DND-41 (cell line): ENCODE measurements at regions not wholly inside any gene's neighbourhood (a gene's known extent, or its start where the extent isn't known, plus 50 kb on each side); places are given as distances from the start of the nearest gene placed in this dataset.

Experiments
- ATAC-seq: fragments of 200-7000 bp; cut with Tn5 transposase; 3 replicates; pipeline ENCODE4 v1.9.1; 2021; ENCODE audit warnings: low read depth; ENCODE audit not compliant: insufficient read depth
- DNase-seq: peaks from one replicate; pipeline ENCODE4 v3.0.0-alpha.2; 2020
- H2AFZ ChIP-seq: 2 replicates; pipeline ENCODE4 v1.6.0; 2012; ENCODE audit warnings: low read depth, low read length
- H3K27ac ChIP-seq: 2 replicates; pipeline ENCODE4 v1.5.1; 2012; ENCODE audit warnings: low read length, inconsistent platforms
- H3K27me3 ChIP-seq: fragments of 200-600 bp; sonication (generic); 2 replicates; pipeline ENCODE4 v1.6.0; 2012; ENCODE audit warnings: low read length, mild to moderate bottlenecking, inconsistent platforms; ENCODE audit not compliant: insufficient read depth, poor library complexity
- H3K36me3 ChIP-seq: 2 replicates; pipeline ENCODE4 v1.5.1; 2012; ENCODE audit warnings: low read length, inconsistent platforms; ENCODE audit not compliant: insufficient read depth
- H3K4me1 ChIP-seq: 2 replicates; pipeline ENCODE4 v1.5.1; 2012; ENCODE audit warnings: mild to moderate bottlenecking, low read length; ENCODE audit not compliant: insufficient read depth
- H3K4me2 ChIP-seq: 2 replicates; pipeline ENCODE4 v1.6.0; 2012; ENCODE audit warnings: mild to moderate bottlenecking, moderate library complexity, low read length, inconsistent platforms; ENCODE audit not compliant: insufficient read depth
- H3K4me3 ChIP-seq, 2 experiments: fragments of 200-600 bp in 1 of 2; shearing (Covaris generic) in 1 of 2; 2 replicates each; pipeline ENCODE4 v1.5.1; 2012 to 2016; ENCODE audit warnings: inconsistent platforms in 2 of 2, low read length in 2 of 2, mild to moderate bottlenecking in 2 of 2, low read depth in 1 of 2, moderate library complexity in 1 of 2
- H3K79me2 ChIP-seq: 2 replicates; pipeline ENCODE4 v1.6.0; 2012; ENCODE audit warnings: low read length, inconsistent platforms; ENCODE audit not compliant: insufficient read depth
- H3K9ac ChIP-seq: 2 replicates; pipeline ENCODE4 v1.6.0; 2012; ENCODE audit warnings: low read depth, mild to moderate bottlenecking, inconsistent platforms, low read length, moderate library complexity
- H3K9me3 ChIP-seq: 2 replicates; pipeline ENCODE4 v1.5.1; 2012; ENCODE audit warnings: low read length, moderate library complexity, mild to moderate bottlenecking, inconsistent platforms; ENCODE audit not compliant: insufficient read depth, severe bottlenecking
- H4K20me1 ChIP-seq: 2 replicates; pipeline ENCODE4 v1.6.0; 2012; ENCODE audit warnings: low read length; ENCODE audit not compliant: insufficient read depth
- CTCF ChIP-seq: IDR thresholded peaks from 2 replicates; pipeline ENCODE4 v1.5.1; 2012; ENCODE audit warnings: borderline replicate concordance, low read length, moderate library complexity, mild to moderate bottlenecking; ENCODE audit not compliant: poor library complexity, severe bottlenecking; ENCODE audit errors: extremely low read depth
- EZH2 ChIP-seq: IDR thresholded peaks from 3 replicates; pipeline ENCODE4 v1.6.1; 2012; ENCODE audit warnings: borderline replicate concordance, low read depth, mild to moderate bottlenecking, moderate library complexity, low read length, inconsistent platforms; ENCODE audit not compliant: severe bottlenecking

DNA sequence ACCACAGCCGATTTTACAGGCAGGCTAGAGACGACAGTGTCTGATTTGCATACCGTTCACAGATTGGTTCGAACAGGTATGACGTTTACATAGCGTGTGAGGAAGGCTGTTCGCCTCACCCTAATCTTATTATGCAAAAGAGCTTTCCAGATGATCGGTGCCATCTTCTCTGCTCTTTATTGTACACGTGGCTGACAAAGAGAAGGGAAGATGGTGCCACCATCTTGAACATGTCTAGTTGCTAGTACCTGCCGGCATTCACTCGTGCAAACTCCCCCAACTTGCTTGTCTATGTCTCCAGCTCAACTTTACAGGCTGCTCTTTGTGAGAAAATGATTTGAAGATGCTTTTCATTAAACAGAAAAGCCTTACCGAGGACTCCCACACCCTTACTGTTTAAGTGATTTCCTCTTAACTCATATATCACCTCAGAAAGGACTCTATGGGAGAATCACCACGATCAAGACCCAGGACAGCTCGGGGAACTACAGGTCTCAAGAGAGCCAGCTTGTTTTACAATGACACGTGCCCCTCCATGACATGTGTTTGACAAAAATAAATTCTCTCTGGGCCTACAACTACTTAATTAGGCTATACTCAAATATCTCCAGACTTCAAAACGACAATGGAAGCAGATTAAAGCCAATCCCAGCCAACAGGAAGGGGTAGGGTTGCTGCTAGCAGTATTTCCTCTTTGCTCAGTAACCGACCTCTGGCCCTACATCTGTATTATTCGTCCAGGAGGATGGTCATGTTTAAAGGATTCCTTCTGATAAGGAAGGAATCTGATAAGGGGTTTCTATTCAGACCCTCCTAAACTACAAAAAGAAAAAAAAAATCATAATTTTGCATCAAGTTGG, 480.6 kb downstream of the TMEM114 start:
- no peaks in the 10 kb centered on the region for H4K20me1 ChIP-seq
- H3K9me3 ChIP-seq = no peaks in the 10 kb centered on the region
- no peak overlapping the region for H3K4me3 ChIP-seq
- H3K36me3 ChIP-seq = no peaks in the 10 kb centered on the region
- no peak for TF ChIP-seq CTCF
- TF ChIP-seq EZH2 = no peak
- H3K4me2 ChIP-seq = no peak overlapping the region
- no peak overlapping the region for H3K9ac ChIP-seq
- H2AFZ ChIP-seq = no peak overlapping the region
- no peak for DNase-seq
- H3K27ac ChIP-seq = no peak overlapping the region
- H3K27me3 ChIP-seq = no peaks in the 10 kb centered on the region
- H3K4me1 ChIP-seq = no peaks in the 10 kb centered on the region
- ATAC-seq = no peak
- no peaks in the 10 kb centered on the region for H3K79me2 ChIP-seq

DNA sequence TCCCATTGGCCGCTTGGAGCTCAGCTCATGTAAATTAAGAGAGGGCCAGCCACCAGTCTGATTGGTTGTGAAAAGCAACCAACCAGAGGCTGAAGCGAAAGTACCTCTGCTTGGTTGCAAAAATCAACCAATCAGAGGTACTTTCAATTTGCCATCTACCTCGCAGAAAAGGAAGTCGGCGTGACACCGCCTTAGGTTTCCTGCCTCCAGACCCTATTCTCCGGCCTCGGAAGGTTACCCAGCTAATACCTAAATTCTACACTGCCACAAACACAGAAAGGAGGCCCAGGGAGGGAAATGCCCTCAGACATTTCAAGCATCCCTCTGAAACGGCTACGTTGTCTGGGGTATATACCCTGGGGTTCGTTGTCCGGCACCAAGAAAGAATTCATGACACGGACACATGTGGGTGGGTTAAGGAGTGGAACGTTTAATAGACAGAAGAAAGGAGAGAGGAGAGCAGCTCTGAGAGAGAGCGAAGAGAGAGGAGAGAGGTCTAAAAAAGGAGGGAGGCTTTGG, 481.3 kb downstream of the TMEM114 start:
- no peaks in the 10 kb centered on the region for H3K27me3 ChIP-seq
- H3K36me3 ChIP-seq = no peaks in the 10 kb centered on the region
- no peaks in the 10 kb centered on the region for H3K9me3 ChIP-seq
- no peak overlapping the region for H3K4me2 ChIP-seq
- no peaks in the 10 kb centered on the region for H4K20me1 ChIP-seq
- H2AFZ ChIP-seq = no peak overlapping the region
- TF ChIP-seq CTCF (no peak), EZH2 (no peak)
- H3K9ac ChIP-seq = no peak overlapping the region
- no peak for DNase-seq
- no peaks in the 10 kb centered on the region for H3K79me2 ChIP-seq
- H3K27ac ChIP-seq = no peak overlapping the region
- no peak for ATAC-seq
- no peaks in the 10 kb centered on the region for H3K4me1 ChIP-seq
- H3K4me3 ChIP-seq = no peak overlapping the region

DNA sequence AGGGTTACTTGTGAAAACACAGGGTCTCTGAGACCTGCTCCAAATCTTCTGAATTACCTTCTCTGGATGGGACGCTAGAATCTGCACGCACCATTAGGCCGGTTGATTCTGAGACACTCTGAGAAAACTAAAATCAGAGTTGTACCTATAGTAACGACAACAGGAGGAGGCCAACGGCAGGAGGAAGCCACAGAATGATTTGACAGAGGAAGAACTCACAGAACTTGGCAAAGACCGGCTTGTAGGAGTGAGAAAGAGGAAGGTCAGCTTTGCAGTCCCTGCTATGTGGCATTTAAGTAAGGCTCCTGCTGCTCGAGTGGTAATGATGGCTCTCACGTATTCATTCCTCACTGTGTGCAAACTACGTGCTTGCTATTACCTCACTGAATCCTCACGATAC, 483.0 kb downstream of the TMEM114 start:
- no peak for TF ChIP-seq CTCF
- TF ChIP-seq EZH2 = no peak
- H3K36me3 ChIP-seq = no peaks in the 10 kb centered on the region

More for the DNA sequence above, 483.0 kb downstream of the TMEM114 start:
- Histone ChIP-seq H3K4me3 (no peak overlapping the region), H3K27me3 (no peaks in the 10 kb centered on the region), H2AFZ (no peak overlapping the region), H3K27ac (no peak overlapping the region), H3K9me3 (no peaks in the 10 kb centered on the region), H3K4me2 (no peak overlapping the region), H4K20me1 (no peaks in the 10 kb centered on the region), H3K79me2 (no peaks in the 10 kb centered on the region), H3K4me1 (no peaks in the 10 kb centered on the region), H3K9ac (no peak overlapping the region)
- DNase-seq (no peak), ATAC-seq (no peak)
